Left ventricle myocardium superior (tissue), 1 donor: ENCODE measurements at regions not wholly inside any gene's neighbourhood (a gene's known extent, or its start where the extent isn't known, plus 50 kb on each side); places are given as distances from the start of the nearest gene placed in this dataset.
"Not testable (repeated sequence)": the region's sequence is repeated elsewhere in the genome, so short reads cannot be mapped to it uniquely, and the experiment has no call there.

Experiments used
- ATAC-seq: fragments of 200-7000 bp; cut with Tn5 transposase; one replicate; pipeline ENCODE4 v1.9.1; 2020; ENCODE audit warnings: mild to moderate bottlenecking, moderate library complexity
- DNase-seq: peaks from one replicate; pipeline ENCODE4 v3.0.0-alpha.2; 2020
- intact Hi-C: fragments of 100-400 bp; cut with micrococcal nuclease; formaldehyde crosslinking; loops from one replicate; pipeline ENCODE4 v1.11.0; 2022
- donor health status: DM: no; HTN: yes; CAD: no; lungs with severe emphysema.

DNA sequence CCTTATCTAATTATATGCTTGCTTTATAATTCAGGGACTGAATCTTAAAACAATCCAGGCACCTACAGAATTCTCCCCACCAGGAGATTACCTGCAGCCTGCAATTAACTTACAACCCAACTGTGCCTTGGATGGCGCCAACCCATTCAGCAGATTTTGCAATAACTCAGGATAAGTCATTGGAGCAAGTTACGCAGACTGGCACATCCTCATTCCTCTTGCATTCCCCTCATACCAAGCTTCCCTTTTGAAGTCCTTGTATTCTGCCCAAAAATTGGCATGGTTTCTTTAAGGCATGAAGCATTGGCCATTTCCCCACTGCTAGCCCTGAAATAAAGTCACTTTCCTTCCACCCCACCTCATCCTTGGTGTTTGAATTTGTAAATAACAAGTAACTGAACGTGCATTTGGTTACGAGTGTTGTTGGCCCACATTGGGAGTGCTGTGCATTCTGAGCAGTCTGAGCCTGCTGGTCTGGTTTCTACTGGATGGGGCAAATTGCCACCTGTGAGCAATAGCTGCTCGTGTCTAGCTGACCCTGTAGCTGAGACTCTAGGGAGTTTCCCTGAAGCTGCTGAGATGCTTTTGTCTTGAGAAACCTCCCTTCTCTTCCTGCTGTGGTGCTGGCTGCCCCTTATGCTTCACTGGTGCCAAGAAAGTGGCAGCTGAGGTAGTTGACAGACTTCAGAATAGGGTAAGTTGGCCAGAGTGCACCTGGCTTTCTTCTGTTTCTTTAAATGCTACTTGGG lies 99.2 kb upstream of the SCAF11 start:
- DNase-seq (no peak), ATAC-seq (no peak)
- intact Hi-C loops = no loop called here

DNA sequence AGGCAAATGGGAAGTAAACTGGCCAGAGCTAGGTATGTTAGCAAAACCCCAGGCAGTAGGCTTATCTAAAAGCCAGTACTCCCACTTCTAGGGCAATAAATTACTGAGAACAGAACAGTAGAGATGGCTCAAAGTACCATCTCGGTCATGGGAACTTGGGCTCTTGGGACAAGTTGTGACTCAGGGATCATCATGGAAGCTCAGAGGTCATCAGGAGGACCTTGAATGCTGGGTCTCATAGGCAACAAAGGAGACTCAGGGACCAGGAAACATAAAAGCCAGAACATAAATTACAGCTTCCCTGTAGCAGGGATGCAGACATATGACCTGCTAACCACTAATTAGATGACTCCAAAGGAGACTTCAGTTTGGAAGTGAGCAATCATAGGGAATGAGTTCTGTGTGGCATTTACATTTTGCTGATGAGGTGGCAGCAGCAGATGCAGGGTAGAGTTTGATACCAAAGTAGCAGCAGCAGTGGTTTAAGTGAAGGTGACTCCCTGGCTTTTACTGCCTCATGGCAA lies 97.6 kb upstream of the SCAF11 start:
- ATAC-seq (no peak), DNase-seq (no peak)
- intact Hi-C loops = no loop called here

DNA sequence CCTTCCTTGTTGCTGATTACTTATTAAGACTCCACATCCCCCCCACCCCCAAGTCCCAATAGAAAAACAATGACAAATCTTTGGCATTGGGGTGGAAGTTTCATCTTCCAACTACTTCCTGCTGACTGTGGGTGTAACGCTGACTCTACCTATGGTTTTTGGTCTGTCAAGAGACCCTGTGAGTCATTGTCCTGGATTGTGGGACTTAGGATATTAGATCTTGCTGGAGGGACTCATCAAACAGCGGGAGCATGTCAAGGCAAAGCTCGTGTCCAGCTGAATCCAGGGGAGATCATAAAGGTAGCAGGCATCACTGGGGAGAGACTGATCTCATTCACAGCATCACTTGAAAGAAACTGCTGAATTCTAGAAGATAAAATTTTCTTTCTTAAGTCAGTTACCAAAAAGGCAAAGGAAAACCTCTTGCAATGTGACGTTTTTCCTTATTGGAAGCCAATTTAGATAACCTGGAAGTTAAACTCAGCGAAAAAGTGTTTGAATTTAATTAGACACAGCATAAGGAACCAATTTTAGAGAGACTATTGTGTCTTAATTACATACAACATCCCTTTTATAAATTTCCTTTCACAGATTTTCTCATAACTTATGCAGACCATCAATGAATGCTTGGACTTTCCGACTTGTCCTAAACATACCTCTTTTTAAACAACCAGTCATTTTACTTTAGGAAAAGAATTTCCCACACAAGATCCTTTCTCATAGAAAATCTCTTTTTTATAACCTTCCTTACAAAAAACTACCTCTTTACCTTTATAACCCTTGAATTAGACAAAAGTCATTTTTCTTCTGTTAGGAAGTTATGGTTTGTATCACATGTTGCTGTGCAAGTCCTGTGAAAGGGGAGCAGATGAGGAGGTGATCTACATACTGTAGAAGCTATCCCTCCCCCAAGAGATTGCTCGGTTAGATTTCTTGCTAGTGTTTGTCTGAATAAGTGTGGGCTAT lies 94.6 kb upstream of the SCAF11 start:
- no peak for ATAC-seq
- DNase-seq = no peak
- intact Hi-C loops = no loop called here

DNA sequence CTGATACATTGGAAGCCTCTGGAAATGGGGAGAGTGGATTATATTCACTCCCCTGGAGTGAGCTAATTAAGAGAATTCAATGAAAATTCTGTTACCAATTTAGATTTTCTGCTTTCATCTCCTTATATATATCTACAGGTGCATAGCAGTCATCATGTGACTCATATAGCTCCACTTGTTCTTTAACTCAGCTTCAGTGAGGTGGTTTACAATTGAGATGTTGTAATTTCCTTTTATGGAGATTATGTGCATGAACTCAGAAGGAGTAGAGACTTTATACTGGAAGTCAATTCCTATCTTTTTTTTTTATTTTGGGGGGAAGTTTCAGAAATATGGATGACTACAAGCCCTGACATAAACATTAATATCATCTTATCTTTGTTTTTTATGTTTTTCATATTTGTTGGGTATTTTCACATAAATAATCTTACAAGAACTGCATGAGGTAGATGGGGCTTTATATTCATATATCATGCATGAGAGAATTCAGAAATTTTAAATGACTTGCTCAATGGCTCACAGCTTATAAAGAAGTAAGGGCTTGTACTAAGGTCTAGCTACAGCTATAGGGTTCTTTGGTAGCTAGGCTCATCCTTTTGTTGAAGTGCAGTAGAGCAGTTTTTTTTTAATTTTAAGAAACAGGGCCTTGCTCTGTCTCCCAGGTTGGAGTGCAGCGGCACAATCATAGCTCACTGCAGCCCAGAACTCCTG lies 92.3 kb upstream of the SCAF11 start:
- intact Hi-C loops = no loop called here
- ATAC-seq (no peak), DNase-seq (no peak)

DNA sequence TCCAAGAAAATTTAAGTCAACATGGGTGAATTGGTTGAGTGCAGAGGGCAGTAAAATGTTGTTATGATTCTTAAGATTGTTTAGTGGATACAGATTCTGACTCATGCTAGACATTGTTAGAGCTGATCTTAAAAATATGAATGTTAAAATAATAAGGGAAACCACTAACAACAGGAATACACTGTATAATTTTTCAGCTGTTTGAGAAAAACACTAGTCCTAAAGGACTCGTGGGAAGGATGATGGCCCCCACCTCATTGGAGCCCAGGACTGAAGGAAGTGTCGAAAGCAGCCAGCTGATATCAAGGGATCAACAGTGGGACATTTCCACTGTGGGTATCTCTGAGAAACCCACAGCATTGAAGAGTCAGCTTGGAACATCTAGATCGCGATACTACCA lies 82.9 kb upstream of the SCAF11 start:
- DNase-seq = no peak
- no peak for ATAC-seq
- intact Hi-C loops = no loop called here

DNA sequence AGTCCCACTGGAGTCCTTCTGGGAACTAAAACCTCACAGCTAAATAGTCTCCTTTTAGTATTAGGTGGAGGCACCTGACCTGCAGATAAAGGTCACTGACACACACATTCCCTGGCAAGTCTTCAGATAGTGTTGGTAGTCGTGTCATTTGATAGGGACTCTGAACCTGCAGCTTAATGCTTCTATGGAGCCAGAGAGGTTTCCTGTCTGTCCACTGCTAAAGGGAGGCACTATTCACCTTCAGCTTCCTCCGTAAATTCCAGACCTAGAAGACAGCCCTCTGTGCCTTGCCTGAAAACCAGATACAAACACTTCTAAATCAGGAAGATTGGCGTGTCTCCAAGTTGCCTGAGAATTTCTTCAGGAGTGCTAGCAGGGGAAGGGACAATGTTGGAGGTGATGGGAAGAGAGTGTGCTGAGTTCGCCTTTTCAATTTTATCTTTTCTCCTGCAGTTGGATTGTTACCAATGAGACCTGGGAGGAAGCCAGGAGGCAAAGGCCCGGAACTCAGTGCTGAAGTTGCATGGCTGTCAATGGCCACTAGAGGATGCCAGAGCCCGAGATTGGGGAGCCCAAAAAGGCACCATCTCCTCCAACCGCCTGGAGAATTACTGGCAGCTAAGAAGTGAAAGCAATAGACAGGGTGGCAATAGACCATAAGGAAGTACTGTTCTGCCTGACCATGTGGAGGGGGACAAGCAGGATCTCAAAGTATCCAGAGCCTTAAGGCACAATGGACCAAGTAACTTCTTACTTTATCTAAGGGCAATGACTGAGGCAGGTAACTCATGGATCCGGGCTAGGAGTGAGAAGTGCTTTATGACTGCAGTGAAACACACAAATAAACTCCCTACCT lies 81.6 kb upstream of the SCAF11 start:
- DNase-seq = peak; percentile 59
- intact Hi-C loops = no loop called here
- peak; percentile 95 for ATAC-seq

DNA sequence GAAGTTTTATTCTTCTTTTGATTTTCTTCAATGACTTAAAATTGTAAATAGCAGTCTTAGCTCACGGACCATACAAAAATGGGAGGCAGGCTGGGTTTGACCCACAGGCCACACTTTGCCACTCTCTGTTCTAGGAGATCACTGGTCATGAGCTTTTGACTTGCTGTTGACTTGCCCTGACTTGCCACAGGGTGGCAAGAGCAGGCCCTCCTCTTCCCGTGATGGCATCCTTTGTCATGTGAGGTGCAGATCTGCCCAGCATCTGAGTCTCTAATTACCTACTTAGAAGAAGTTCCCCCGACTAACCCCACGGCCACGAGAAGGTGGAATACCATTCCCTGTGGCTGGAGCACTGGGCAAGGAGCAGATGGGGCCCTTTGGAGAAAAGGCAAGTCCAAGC lies 81.0 kb upstream of the SCAF11 start:
- intact Hi-C loops = no loop called here
- ATAC-seq (peak; percentile 11), DNase-seq (no peak)

DNA sequence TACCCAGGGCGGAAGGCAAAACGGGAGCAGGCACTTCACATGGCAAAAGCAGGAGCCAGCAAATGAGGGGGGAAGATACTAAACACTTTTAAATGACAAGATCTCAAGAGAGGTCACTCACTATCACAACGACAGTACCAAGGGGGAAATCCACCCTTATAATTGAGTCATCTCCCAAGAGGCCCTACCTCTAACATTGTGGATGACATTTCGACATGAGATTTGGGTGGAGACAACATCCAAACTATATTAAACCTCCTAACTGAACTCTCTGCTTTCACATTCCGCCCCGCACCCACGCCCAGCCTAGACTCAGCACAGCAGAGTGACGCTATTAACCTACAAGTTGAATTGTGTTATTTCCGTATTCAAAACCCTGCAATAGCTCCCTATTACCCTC lies 76.7 kb upstream of the SCAF11 start:
- DNase-seq (no peak), ATAC-seq (no peak)
- intact Hi-C loops = no loop called here

DNA sequence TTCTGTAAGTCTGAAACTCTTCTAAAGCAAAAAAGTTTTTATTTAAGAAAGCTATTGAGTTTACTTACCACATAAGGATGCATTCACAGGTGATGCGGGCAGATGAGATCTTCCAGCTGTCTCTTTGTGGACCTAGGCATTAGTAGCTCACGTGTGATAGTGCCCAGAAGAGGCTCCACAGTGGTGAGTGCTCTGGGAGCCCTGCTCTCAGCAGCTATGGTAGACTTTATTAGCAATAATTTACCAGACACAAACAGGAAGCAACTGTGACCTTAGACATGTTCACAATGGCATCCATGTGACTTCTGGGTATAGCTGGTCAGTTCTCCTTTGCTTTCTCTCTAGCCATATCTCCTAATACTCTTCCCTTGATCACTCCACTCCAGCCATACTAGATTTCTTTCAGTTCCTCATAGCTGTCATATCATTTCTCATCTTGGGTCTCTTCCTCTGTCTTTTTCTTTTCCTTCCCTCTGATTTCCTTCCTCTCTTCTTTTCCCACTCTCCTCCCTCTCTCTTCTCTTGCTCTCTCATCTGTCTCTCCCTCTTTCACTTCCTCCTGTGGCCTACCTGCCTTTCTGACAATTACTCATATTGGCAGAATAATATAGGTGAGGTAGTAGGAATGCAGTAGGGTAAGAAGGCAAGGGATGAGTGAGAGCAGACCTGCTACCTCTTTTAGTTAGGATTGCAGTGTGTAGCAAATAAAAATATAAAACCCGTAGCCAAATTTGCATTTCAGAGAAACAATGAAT lies 75.2 kb upstream of the SCAF11 start:
- DNase-seq (no peak), ATAC-seq (no peak)
- intact Hi-C loops = no loop called here

DNA sequence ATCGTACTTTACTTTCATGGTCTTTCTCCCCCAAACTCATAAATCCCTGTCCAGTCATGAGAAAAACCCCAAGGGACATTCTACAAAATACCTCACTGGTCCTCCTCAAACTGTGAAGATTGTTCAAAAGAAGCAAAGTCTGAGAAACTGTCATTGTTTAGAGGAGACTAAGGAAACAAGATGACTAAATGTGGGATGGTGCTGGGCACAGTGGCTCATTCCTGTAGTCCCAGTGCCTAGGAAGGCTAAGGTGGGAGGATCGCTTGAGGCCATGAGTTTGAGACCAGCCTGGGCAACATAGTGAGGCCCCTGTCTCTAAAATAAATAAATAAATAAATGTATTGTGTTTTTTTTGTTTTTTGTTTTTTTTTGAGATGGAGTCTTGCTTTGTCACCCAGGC lies 74.2 kb upstream of the SCAF11 start:
- intact Hi-C loops = no loop called here
- DNase-seq (no peak), ATAC-seq (no peak)

DNA sequence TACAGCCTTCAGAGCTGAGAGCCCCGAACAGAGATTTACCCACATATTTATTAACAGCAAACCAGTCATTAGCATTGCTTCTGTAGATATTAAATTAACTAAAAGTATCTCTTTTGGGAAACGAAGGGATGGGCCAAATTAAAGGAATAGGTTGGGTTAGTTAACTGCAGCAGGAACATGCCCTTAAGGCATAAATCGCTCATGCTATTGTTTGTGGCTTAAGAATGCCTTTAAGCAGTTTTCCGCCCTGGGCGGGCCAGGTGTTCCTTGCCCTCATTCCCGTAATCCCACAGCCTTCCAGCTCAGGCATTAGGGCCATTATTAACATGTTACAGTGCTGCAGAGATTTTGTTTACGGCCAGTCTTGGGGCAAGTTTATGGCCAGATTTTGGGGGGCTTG lies 68.3 kb upstream of the SCAF11 start:
- ATAC-seq, intact Hi-C loops, DNase-seq: not testable (repeated sequence)

DNA sequence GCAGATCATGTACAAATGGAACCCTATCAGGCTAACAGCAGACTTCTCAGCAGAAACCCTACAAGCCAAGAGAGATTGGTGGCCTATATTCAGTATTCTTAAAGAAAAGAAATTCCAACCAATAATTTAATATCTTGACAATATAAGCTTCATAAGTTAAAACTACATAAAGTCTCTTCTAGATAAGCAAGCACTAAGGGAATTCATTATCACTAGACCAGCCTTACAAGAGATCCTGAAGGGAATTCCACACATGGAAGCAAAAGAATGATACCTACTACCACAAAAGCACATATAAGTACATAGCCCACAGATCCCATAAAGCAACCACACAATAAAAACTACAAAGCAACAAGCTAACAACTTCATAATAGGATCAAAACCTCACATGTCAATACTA lies 60.4 kb upstream of the SCAF11 start:
- intact Hi-C loops = no loop called here
- ATAC-seq = no peak
- DNase-seq = no peak

DNA sequence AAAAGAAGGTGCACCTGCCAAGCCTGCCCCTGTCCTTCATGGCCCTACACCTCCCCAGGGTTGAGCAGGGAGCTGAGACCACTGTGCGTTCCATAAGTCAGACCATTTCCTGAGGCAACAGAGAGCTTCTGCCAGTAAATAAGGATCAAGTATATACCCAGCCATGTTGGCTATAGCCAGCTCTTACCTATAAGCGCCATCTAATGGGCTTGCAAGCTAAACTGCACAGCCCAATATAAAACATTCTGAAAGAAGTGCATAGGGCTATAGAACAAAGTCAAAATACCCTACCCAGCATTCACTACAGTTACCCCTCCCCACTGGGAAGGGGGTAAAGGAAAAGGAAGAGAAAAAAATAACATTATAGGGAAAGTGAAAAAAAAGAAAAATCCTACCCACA lies 59.3 kb upstream of the SCAF11 start:
- ATAC-seq (no peak), DNase-seq (no peak)
- intact Hi-C loops = no loop called here

DNA sequence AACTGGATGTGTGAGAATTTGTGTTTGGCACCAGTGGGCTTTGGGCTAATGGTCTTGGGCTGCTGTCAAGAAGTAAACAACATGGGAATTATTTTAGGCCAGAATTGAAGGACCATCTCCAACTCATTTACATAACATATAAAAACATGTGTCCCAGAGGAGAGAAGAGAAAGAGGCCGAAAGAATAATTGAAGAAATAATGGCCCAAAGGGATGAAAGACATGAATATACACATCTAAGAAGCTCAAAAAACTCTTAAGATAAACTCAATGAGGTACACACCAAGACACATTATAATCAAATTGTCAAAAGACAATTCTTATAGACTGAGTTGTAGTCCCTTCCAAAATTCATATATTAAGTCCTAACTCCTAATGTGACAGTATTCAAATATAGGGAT lies 56.1 kb upstream of the SCAF11 start:
- intact Hi-C loops = no loop called here
- no peak for ATAC-seq
- DNase-seq = no peak

DNA sequence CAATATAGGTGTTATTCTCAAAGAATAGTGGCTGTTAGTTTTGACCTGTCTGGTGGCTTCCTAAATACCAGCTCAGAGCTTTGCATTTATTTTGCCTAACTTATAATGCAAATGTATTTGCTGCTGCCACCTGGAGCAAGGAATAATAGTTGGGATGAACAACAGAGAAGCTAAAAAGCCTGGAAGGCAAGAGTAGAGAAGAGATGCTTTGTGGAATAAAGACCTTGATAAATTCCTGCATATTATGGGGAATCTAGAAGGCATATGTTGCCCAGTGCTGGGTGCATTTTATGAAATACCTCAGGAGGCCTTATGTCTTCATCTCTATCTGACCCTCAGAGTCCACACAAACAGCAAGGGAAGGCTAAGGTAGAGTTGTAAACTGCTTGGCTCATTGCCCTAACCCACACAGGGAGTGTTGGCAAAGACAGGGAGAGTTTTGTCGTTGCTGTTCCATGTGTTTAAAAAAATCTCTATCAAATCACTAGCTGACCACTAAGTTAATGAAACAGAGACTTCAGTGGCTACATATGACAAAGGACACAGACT lies 53.7 kb upstream of the SCAF11 start:
- no peak for DNase-seq
- no peak for ATAC-seq
- intact Hi-C loops = no loop called here
